ENCODE measurements at regions not wholly inside any gene's neighbourhood (a gene's known extent, or its start where the extent isn't known, plus 50 kb on each side); places are given as distances from the start of the nearest gene placed in this dataset.

DNA sequence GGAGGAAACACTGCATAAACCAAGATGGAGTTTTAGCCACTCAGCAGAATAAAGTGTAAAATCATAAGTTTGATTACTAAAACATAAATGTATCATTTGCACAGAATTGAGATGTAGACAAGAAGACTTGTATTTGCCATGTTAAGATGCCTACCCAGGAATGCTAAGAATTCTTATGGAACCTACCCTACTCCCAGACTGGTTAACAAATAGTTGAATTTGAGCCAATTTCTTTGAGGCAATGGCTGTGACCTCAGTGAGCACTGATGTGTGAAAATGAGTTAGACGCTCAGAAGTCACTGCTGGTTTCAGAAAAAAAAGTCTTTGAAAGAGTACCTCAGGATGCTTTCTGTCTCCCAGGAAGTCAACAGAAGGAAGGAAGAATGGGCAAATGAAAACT, 95.6 kb downstream of the ESM1 start:
- Histone ChIP-seq H2AFZ (ENCODE audit: low read length) (no peak overlapping the region), H3K9me3 (ENCODE audit: low read length) (no peaks in the 10 kb centered on the region), H3K4me3 (ENCODE audit: low read length) (no peak overlapping the region), H3F3A (ENCODE audit: low read length, unreplicated experiment) (no peaks in the 10 kb centered on the region), H3K36me3 (ENCODE audit: low read depth, low read length) (no peaks in the 10 kb centered on the region), H3K79me2 (ENCODE audit: low read length) (no peaks in the 10 kb centered on the region), H3K4me2 (ENCODE audit: low read length) (no peak overlapping the region), H3K9ac (ENCODE audit: low read length) (no peak overlapping the region), H3K4me1 (ENCODE audit: insufficient read depth, low read length) (no peaks in the 10 kb centered on the region), H3K9me2 (replicated peaks; ENCODE audit: low read length) (no peaks in the 10 kb centered on the region), H3K27ac (ENCODE audit: low read length) (no peak overlapping the region), H4K20me1 (ENCODE audit: low read length) (no peaks in the 10 kb centered on the region), H3K27me3 (ENCODE audit: low read length) (no peaks in the 10 kb centered on the region)
- ChIA-PET POLR2A (ENCODE audit: unreplicated experiment) (no interaction called here), CTCF (no interaction called here)
- ATAC-seq (peak; percentile 46), DNase-seq (peak; percentile 72)
- intact Hi-C loops (cut with micrococcal nuclease): no loop called here
- BruUV-seq (replicated peaks): no TSS peak
- TF ChIP-seq EZH2 (IDR thresholded peaks at IDR 0.05; ENCODE audit: low read length, unreplicated experiment) (no peak), EZH2phosphoT487 (IDR thresholded peaks at IDR 0.05; ENCODE audit: borderline replicate concordance, low read length) (no peak)
- TF ChIP-seq, protein P1, sequence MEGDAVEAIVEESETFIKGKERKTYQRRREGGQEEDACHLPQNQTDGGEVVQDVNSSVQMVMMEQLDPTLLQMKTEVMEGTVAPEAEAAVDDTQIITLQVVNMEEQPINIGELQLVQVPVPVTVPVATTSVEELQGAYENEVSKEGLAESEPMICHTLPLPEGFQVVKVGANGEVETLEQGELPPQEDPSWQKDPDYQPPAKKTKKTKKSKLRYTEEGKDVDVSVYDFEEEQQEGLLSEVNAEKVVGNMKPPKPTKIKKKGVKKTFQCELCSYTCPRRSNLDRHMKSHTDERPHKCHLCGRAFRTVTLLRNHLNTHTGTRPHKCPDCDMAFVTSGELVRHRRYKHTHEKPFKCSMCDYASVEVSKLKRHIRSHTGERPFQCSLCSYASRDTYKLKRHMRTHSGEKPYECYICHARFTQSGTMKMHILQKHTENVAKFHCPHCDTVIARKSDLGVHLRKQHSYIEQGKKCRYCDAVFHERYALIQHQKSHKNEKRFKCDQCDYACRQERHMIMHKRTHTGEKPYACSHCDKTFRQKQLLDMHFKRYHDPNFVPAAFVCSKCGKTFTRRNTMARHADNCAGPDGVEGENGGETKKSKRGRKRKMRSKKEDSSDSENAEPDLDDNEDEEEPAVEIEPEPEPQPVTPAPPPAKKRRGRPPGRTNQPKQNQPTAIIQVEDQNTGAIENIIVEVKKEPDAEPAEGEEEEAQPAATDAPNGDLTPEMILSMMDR (conservative IDR thresholded peaks at IDR 0.05; ENCODE audit: low read depth, low read length): no peak

- Histone ChIP-seq H3K9me2 (replicated peaks; ENCODE audit: low read length) (no peaks in the 10 kb centered on the region), H4K20me1 (ENCODE audit: low read length) (no peaks in the 10 kb centered on the region), H3K9me3 (ENCODE audit: low read length) (no peaks in the 10 kb centered on the region), H3K4me3 (ENCODE audit: low read length) (no peak overlapping the region), H3K4me1 (ENCODE audit: insufficient read depth, low read length) (no peaks in the 10 kb centered on the region), H2AFZ (ENCODE audit: low read length) (no peak overlapping the region), H3K36me3 (ENCODE audit: low read depth, low read length) (no peaks in the 10 kb centered on the region), H3K4me2 (ENCODE audit: low read length) (no peak overlapping the region), H3K79me2 (ENCODE audit: low read length) (no peaks in the 10 kb centered on the region), H3F3A (ENCODE audit: low read length, unreplicated experiment) (no peaks in the 10 kb centered on the region), H3K9ac (ENCODE audit: low read length) (no peak overlapping the region), H3K27ac (ENCODE audit: low read length) (no peak overlapping the region), H3K27me3 (ENCODE audit: low read length) (no peaks in the 10 kb centered on the region)
- DNase-seq (no peak), ATAC-seq (no peak)
- BruUV-seq (replicated peaks): no TSS peak
- ChIA-PET POLR2A (ENCODE audit: unreplicated experiment) (no interaction called here), CTCF (no interaction called here)
- no peak for TF ChIP-seq EZH2 (IDR thresholded peaks at IDR 0.05; ENCODE audit: low read length, unreplicated experiment)
- TF ChIP-seq, protein P1 (conservative IDR thresholded peaks at IDR 0.05; ENCODE audit: low read depth, low read length): no peak
- no peak for TF ChIP-seq EZH2phosphoT487 (IDR thresholded peaks at IDR 0.05; ENCODE audit: borderline replicate concordance, low read length)
- intact Hi-C loops (cut with micrococcal nuclease): no loop called here
Observed at GRCh38 chr5:54887663-54888062, 97.7 kb downstream of the ESM1 start.

DNA sequence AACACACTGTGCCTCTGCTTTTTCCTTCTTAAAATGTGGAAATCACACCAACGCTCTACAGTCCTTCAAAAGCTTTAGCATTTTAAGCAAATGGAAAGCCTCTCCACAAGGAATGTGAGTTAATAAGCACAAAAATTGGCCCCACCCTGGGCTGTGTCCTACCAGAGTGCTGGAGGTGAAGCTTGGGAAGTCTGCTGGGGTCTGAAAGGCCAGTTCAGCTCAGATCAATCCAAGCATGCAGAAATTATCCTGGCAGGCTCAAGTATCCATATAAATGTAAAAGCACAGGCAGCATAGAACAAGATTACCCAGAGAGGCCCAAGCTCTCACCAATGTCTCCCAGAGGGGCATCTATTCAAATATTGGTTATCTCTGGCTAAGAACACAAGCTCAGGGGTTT, 98.5 kb downstream of the ESM1 start:
- no peaks in the 10 kb centered on the region for H4K20me1 ChIP-seq (ENCODE audit: low read length)
- H3K4me2 ChIP-seq (ENCODE audit: low read length): no peak overlapping the region
- ChIA-PET CTCF (no interaction called here), POLR2A (ENCODE audit: unreplicated experiment) (no interaction called here)
- H3K27ac ChIP-seq (ENCODE audit: low read length): no peak overlapping the region
- peaks cover under 1% of the 10 kb centered on the region for H3K4me1 ChIP-seq (ENCODE audit: insufficient read depth, low read length)
- H3K27me3 ChIP-seq (ENCODE audit: low read length): no peaks in the 10 kb centered on the region
- H3K9me3 ChIP-seq (ENCODE audit: low read length): no peaks in the 10 kb centered on the region
- no peaks in the 10 kb centered on the region for H3K9me2 ChIP-seq (replicated peaks; ENCODE audit: low read length)
- no peak overlapping the region for H2AFZ ChIP-seq (ENCODE audit: low read length)
- TF ChIP-seq EZH2 (IDR thresholded peaks at IDR 0.05; ENCODE audit: low read length, unreplicated experiment) (no peak), EZH2phosphoT487 (IDR thresholded peaks at IDR 0.05; ENCODE audit: borderline replicate concordance, low read length) (no peak)
- TF ChIP-seq, protein P1 (conservative IDR thresholded peaks at IDR 0.05; ENCODE audit: low read depth, low read length): no peak
- H3K9ac ChIP-seq (ENCODE audit: low read length): no peak overlapping the region
- intact Hi-C loops (cut with micrococcal nuclease): no loop called here
- no TSS peak for BruUV-seq (replicated peaks)
- no peak overlapping the region for H3K4me3 ChIP-seq (ENCODE audit: low read length)
- ATAC-seq (no peak), DNase-seq (no peak)
- no peaks in the 10 kb centered on the region for H3K79me2 ChIP-seq (ENCODE audit: low read length)
- H3K36me3 ChIP-seq (ENCODE audit: low read depth, low read length): no peaks in the 10 kb centered on the region
- H3F3A ChIP-seq (ENCODE audit: low read length, unreplicated experiment): no peaks in the 10 kb centered on the region
